ENCODE measurements at regions not wholly inside any gene's neighbourhood (a gene's known extent, or its start where the extent isn't known, plus 50 kb on each side); places are given as distances from the start of the nearest gene placed in this dataset.

- Histone ChIP-seq H3K27ac (ENCODE audit: low read depth, low read length) (no peak overlapping the region), H3K36me3 (ENCODE audit: control insufficient read depth, insufficient read depth, low read length) (no peaks in the 10 kb centered on the region), H3K4me1 (ENCODE audit: control insufficient read depth, insufficient read depth, low read length) (no peaks in the 10 kb centered on the region), H3K9me3 (ENCODE audit: control insufficient read depth, low read length) (no peaks in the 10 kb centered on the region), H3K4me3 (ENCODE audit: low read length) (no peak overlapping the region), H3K9ac (ENCODE audit: extremely low read depth, low read length, poor library complexity, severe bottlenecking) (no peak overlapping the region), H3K27me3 (ENCODE audit: control insufficient read depth, insufficient read depth, low read length, poor library complexity, severe bottlenecking) (no peaks in the 10 kb centered on the region)
- no peak overlapping the region for H3K4me3 Mint-ChIP-seq
- H3K4me1 Mint-ChIP-seq = peaks cover 18% of the 10 kb centered on the region
- H3K36me3 Mint-ChIP-seq (ENCODE audit: low read depth) = no peaks in the 10 kb centered on the region
- H3K27ac Mint-ChIP-seq = no peak overlapping the region
- 87% methylated on average over 3 of the region's 3 CpGs; no CpG with 5 or more reads in 1 of the 2 experiments for WGBS, 2 experiments (ENCODE audit: insufficient coverage in 1 of 2, insufficient read length in 1 of 2)
- DNase-seq = no peak
- no peaks in the 10 kb centered on the region for H3K27me3 Mint-ChIP-seq (ENCODE audit: insufficient read depth)
- TF ChIP-seq CTCF (conservative IDR thresholded peaks at IDR 0.05) = no peak
- H3K9me3 Mint-ChIP-seq = no peaks in the 10 kb centered on the region
Measured at GRCh38 chr15:93459396-93459795, 370.4 kb upstream of the RGMA start.

GRCh38 chr15:93458597-93458996 is 369.6 kb upstream of the RGMA start:
- no peaks in the 10 kb centered on the region for H3K9me3 Mint-ChIP-seq
- no peak overlapping the region for H3K27ac Mint-ChIP-seq
- Histone ChIP-seq H3K9ac (ENCODE audit: extremely low read depth, low read length, poor library complexity, severe bottlenecking) (no peak overlapping the region), H3K4me3 (ENCODE audit: low read length) (no peak overlapping the region), H3K27ac (ENCODE audit: low read depth, low read length) (no peak overlapping the region), H3K4me1 (ENCODE audit: control insufficient read depth, insufficient read depth, low read length) (no peaks in the 10 kb centered on the region), H3K9me3 (ENCODE audit: control insufficient read depth, low read length) (no peaks in the 10 kb centered on the region), H3K27me3 (ENCODE audit: control insufficient read depth, insufficient read depth, low read length, poor library complexity, severe bottlenecking) (no peaks in the 10 kb centered on the region), H3K36me3 (ENCODE audit: control insufficient read depth, insufficient read depth, low read length) (no peaks in the 10 kb centered on the region)
- WGBS, 2 experiments (ENCODE audit: insufficient coverage in 1 of 2, insufficient read length in 1 of 2) = 80 to 89% methylated on average over 3 to 5 of the region's 5 CpGs
- H3K27me3 Mint-ChIP-seq (ENCODE audit: insufficient read depth) = no peaks in the 10 kb centered on the region
- DNase-seq = no peak
- H3K4me1 Mint-ChIP-seq = peaks cover 20% of the 10 kb centered on the region
- H3K4me3 Mint-ChIP-seq = no peak overlapping the region
- no peak for TF ChIP-seq CTCF (conservative IDR thresholded peaks at IDR 0.05)
- H3K36me3 Mint-ChIP-seq (ENCODE audit: low read depth) = no peaks in the 10 kb centered on the region

GRCh38 chr15:93454788-93455187 is 365.8 kb upstream of the RGMA start:
- Histone ChIP-seq H3K9me3 (ENCODE audit: control insufficient read depth, low read length) (no peaks in the 10 kb centered on the region), H3K4me3 (ENCODE audit: low read length) (no peak overlapping the region), H3K27ac (ENCODE audit: low read depth, low read length) (no peak overlapping the region), H3K36me3 (ENCODE audit: control insufficient read depth, insufficient read depth, low read length) (no peaks in the 10 kb centered on the region), H3K4me1 (ENCODE audit: control insufficient read depth, insufficient read depth, low read length) (no peaks in the 10 kb centered on the region), H3K27me3 (ENCODE audit: control insufficient read depth, insufficient read depth, low read length, poor library complexity, severe bottlenecking) (no peaks in the 10 kb centered on the region), H3K9ac (ENCODE audit: extremely low read depth, low read length, poor library complexity, severe bottlenecking) (no peak overlapping the region)
- DNase-seq = no peak
- Mint-ChIP-seq H3K4me3 (no peak overlapping the region), H3K9me3 (no peaks in the 10 kb centered on the region), H3K27me3 (ENCODE audit: insufficient read depth) (no peaks in the 10 kb centered on the region), H3K4me1 (peaks cover 20% of the 10 kb centered on the region), H3K36me3 (ENCODE audit: low read depth) (no peaks in the 10 kb centered on the region), H3K27ac (no peak overlapping the region)
- WGBS, 2 experiments (ENCODE audit: insufficient coverage in 1 of 2, insufficient read length in 1 of 2) = 60 to 81% methylated on average over 4 to 7 of the region's 7 CpGs
- TF ChIP-seq CTCF (conservative IDR thresholded peaks at IDR 0.05) = no peak

All from endodermal cell (in vitro differentiated cells).